CD4-positive, CD25-positive, alpha-beta regulatory T cell (primary cell): ENCODE measurements at regions not wholly inside any gene's neighbourhood (a gene's known extent, or its start where the extent isn't known, plus 50 kb on each side); places are given as distances from the start of the nearest gene placed in this dataset.

ENCODE experiments used
- ATAC-seq, 2 donors: fragments of 150-1000 bp; cut with Tn5 transposase; one replicate each; pipeline ENCODE4 v1.10.0; 2021; ENCODE audit warnings: low read depth in 2 of 2, moderate number of reproducible peaks in 2 of 2, moderate library complexity in 1 of 2
- DNase-seq, 3 donors: peaks; one replicate each; pipeline versions ENCODE4 v3.0.0 to v3.0.0-alpha.2; 2012 to 2022; ENCODE audit warnings: mixed read lengths in 1 of 3
- H3K27ac ChIP-seq: one replicate; pipeline ENCODE4 v1.7.0; 2013; ENCODE audit warnings: mild to moderate bottlenecking, low read length; ENCODE audit not compliant: insufficient read depth, poor library complexity, severe bottlenecking
- H3K27me3 ChIP-seq: one replicate; pipeline ENCODE4 v1.7.0; 2013; ENCODE audit warnings: low read length; ENCODE audit not compliant: control insufficient read depth, insufficient read depth
- H3K36me3 ChIP-seq: one replicate; pipeline ENCODE4 v1.7.0; 2013; ENCODE audit warnings: mild to moderate bottlenecking, low read length, moderate library complexity; ENCODE audit not compliant: control insufficient read depth, insufficient read depth
- H3K4me1 ChIP-seq: 2 replicates; pipeline ENCODE4 v1.7.0; 2013; ENCODE audit warnings: mild to moderate bottlenecking, low read length; ENCODE audit not compliant: insufficient read depth, control insufficient read depth, poor library complexity, severe bottlenecking
- H3K4me3 ChIP-seq: one replicate; pipeline ENCODE4 v1.7.0; 2013; ENCODE audit warnings: low read depth, mild to moderate bottlenecking, low read length, moderate library complexity
- H3K9me3 ChIP-seq, 2 experiments: 1 replicate in 1 of 2; 2 replicates in 1 of 2; pipeline ENCODE4 v1.7.0; 2013; ENCODE audit warnings: low read length in 2 of 2, mild to moderate bottlenecking in 1 of 2, moderate library complexity in 1 of 2; ENCODE audit not compliant: control insufficient read depth in 2 of 2
- H3K27ac Mint-ChIP-seq, 3 donors: one replicate each; pipeline ENCODE4 v1.8.0; 2020 to 2022; ENCODE audit warnings: mild to moderate bottlenecking in 3 of 3, mixed read lengths in 3 of 3, moderate library complexity in 2 of 3
- H3K27me3 Mint-ChIP-seq: one replicate; pipeline ENCODE4 v1.8.0; 2022; ENCODE audit warnings: mild to moderate bottlenecking, mixed read lengths
- H3K36me3 Mint-ChIP-seq: one replicate; pipeline ENCODE4 v1.8.0; 2020; ENCODE audit warnings: mixed read lengths
- H3K4me1 Mint-ChIP-seq, 4 donors: one replicate each; pipeline ENCODE4 v1.8.0; 2020 to 2022; ENCODE audit warnings: mixed read lengths in 4 of 4, mild to moderate bottlenecking in 1 of 4
- H3K4me3 Mint-ChIP-seq, 4 donors: one replicate each; pipeline ENCODE4 v1.8.0; 2020 to 2022; ENCODE audit warnings: mild to moderate bottlenecking in 4 of 4, mixed read lengths in 4 of 4, moderate library complexity in 3 of 4
- H3K9me3 Mint-ChIP-seq, 7 donors: one replicate each; pipeline ENCODE4 v1.8.0; 2020 to 2022; ENCODE audit warnings: mixed read lengths in 7 of 7, mild to moderate bottlenecking in 3 of 7, moderate library complexity in 2 of 7

GRCh38 chr3:193754719-193755118 is 161.7 kb downstream of the OPA1 start:
- no peaks in the 10 kb centered on the region for H3K4me1 ChIP-seq
- Mint-ChIP-seq H3K36me3 (peaks cover 10% of the 10 kb centered on the region), H3K4me3 (no peak overlapping the region), H3K9me3 (peaks cover 0 to 24% (median 10%) of the 10 kb centered on the region in 7 donors), H3K4me1 (no peaks in the 10 kb centered on the region), H3K27me3 (peaks cover 57% of the 10 kb centered on the region), H3K27ac (no peak overlapping the region)
- H3K36me3 ChIP-seq: no peaks in the 10 kb centered on the region
- no peak overlapping the region for H3K27ac ChIP-seq
- no peak overlapping the region for H3K4me3 ChIP-seq
- ATAC-seq (no peak), DNase-seq (no peak)
- H3K27me3 ChIP-seq: peaks cover 14% of the 10 kb centered on the region
- H3K9me3 ChIP-seq: peaks cover 14 to 15% of the 10 kb centered on the region in 2 experiments

GRCh38 chr3:193756536-193756935 is 163.5 kb downstream of the OPA1 start:
- Histone ChIP-seq H3K4me1 (no peaks in the 10 kb centered on the region), H3K27me3 (peaks cover 8% of the 10 kb centered on the region), H3K27ac (no peak overlapping the region), H3K4me3 (no peak overlapping the region), H3K9me3 (peaks cover 14 to 15% of the 10 kb centered on the region in 2 experiments), H3K36me3 (no peaks in the 10 kb centered on the region)
- DNase-seq (no peak), ATAC-seq (no peak)
- Mint-ChIP-seq H3K4me1 (no peaks in the 10 kb centered on the region), H3K36me3 (peaks cover 10% of the 10 kb centered on the region), H3K27ac (no peak overlapping the region), H3K4me3 (peak overlapping the region in 1 of 4 donors; percentile 32), H3K9me3 (peaks cover 0 to 24% (median 10%) of the 10 kb centered on the region in 7 donors), H3K27me3 (peaks cover 55% of the 10 kb centered on the region)

- no peak for DNase-seq
- no peak for ATAC-seq
- no peaks in the 10 kb centered on the region for H3K36me3 ChIP-seq
- no peak overlapping the region for H3K4me3 ChIP-seq
- peaks cover 10% of the 10 kb centered on the region for H3K36me3 Mint-ChIP-seq
- H3K4me3 Mint-ChIP-seq: no peak overlapping the region
- peaks cover 8% of the 10 kb centered on the region for H3K27me3 ChIP-seq
- peaks cover 14 to 15% of the 10 kb centered on the region in 2 experiments for H3K9me3 ChIP-seq
- no peaks in the 10 kb centered on the region for H3K4me1 ChIP-seq
- H3K9me3 Mint-ChIP-seq: peaks cover 0 to 24% (median 11%) of the 10 kb centered on the region in 7 donors
- no peak overlapping the region for H3K27ac ChIP-seq
- H3K27ac Mint-ChIP-seq: no peak overlapping the region
- peaks cover 46% of the 10 kb centered on the region for H3K27me3 Mint-ChIP-seq
- H3K4me1 Mint-ChIP-seq: no peaks in the 10 kb centered on the region
Measured at GRCh38 chr3:193757457-193757856, 164.4 kb downstream of the OPA1 start.

- Histone ChIP-seq H3K4me1 (no peaks in the 10 kb centered on the region), H3K27ac (no peak overlapping the region), H3K4me3 (no peak overlapping the region), H3K27me3 (peaks cover 4% of the 10 kb centered on the region), H3K9me3 (peaks cover 3 to 5% of the 10 kb centered on the region in 2 experiments), H3K36me3 (no peaks in the 10 kb centered on the region)
- ATAC-seq (no peak), DNase-seq (no peak)
- Mint-ChIP-seq H3K9me3 (peaks cover 0 to 11% (median 4%) of the 10 kb centered on the region in 7 donors), H3K36me3 (no peaks in the 10 kb centered on the region), H3K4me1 (peaks cover 0 to 2% (median 0%) of the 10 kb centered on the region in 4 donors), H3K27me3 (peaks cover 15% of the 10 kb centered on the region), H3K4me3 (no peak overlapping the region), H3K27ac (no peak overlapping the region)
Measured at GRCh38 chr3:193761969-193762368, 169.0 kb downstream of the OPA1 start.

GRCh38 chr3:193762657-193763056 is 169.6 kb downstream of the OPA1 start:
- H3K27ac Mint-ChIP-seq: no peak overlapping the region
- DNase-seq (no peak), ATAC-seq (no peak)
- H3K9me3 Mint-ChIP-seq: peaks cover 0 to 5% (median 4%) of the 10 kb centered on the region in 7 donors
- H3K4me1 Mint-ChIP-seq: peaks cover 0 to 2% (median 0%) of the 10 kb centered on the region in 4 donors
- Histone ChIP-seq H3K27me3 (peaks cover 4% of the 10 kb centered on the region), H3K36me3 (no peaks in the 10 kb centered on the region), H3K9me3 (no peaks in the 10 kb centered on the region), H3K4me1 (no peaks in the 10 kb centered on the region), H3K4me3 (no peak overlapping the region), H3K27ac (no peak overlapping the region)
- no peak overlapping the region for H3K4me3 Mint-ChIP-seq
- no peaks in the 10 kb centered on the region for H3K36me3 Mint-ChIP-seq
- peaks cover 14% of the 10 kb centered on the region for H3K27me3 Mint-ChIP-seq

GRCh38 chr3:193764959-193765358 is 172.0 kb downstream of the OPA1 start:
- H3K4me1 ChIP-seq: no peaks in the 10 kb centered on the region
- DNase-seq (no peak), ATAC-seq (no peak)
- H3K9me3 Mint-ChIP-seq: peaks cover 0 to 3% (median 0%) of the 10 kb centered on the region in 7 donors
- H3K27ac ChIP-seq: no peak overlapping the region
- H3K36me3 Mint-ChIP-seq: no peaks in the 10 kb centered on the region
- H3K9me3 ChIP-seq: no peaks in the 10 kb centered on the region
- H3K4me1 Mint-ChIP-seq: peaks cover 0 to 2% (median 0%) of the 10 kb centered on the region in 4 donors
- no peaks in the 10 kb centered on the region for H3K36me3 ChIP-seq
- H3K27me3 ChIP-seq: no peaks in the 10 kb centered on the region
- H3K4me3 ChIP-seq: no peak overlapping the region
- H3K4me3 Mint-ChIP-seq: no peak overlapping the region
- H3K27ac Mint-ChIP-seq: no peak overlapping the region
- peaks cover 11% of the 10 kb centered on the region for H3K27me3 Mint-ChIP-seq

GRCh38 chr3:193767353-193768069 is 174.5 kb downstream of the OPA1 start:
- Mint-ChIP-seq H3K27me3 (peaks cover 10% of the 10 kb centered on the region), H3K36me3 (no peaks in the 10 kb centered on the region), H3K4me3 (no peak overlapping the region), H3K9me3 (peaks cover 0 to 3% (median 0%) of the 10 kb centered on the region in 7 donors), H3K4me1 (peaks cover 0 to 2% (median 0%) of the 10 kb centered on the region in 4 donors), H3K27ac (no peak overlapping the region)
- Histone ChIP-seq H3K9me3 (no peaks in the 10 kb centered on the region), H3K36me3 (no peaks in the 10 kb centered on the region), H3K4me1 (no peaks in the 10 kb centered on the region), H3K4me3 (no peak overlapping the region), H3K27ac (no peak overlapping the region), H3K27me3 (no peaks in the 10 kb centered on the region)
- DNase-seq (no peak), ATAC-seq (no peak)

GRCh38 chr3:193768070-193768394 is 175.0 kb downstream of the OPA1 start:
- Mint-ChIP-seq H3K27ac (peak overlapping the region in 1 of 3 donors; percentile 27), H3K27me3 (peaks cover 10% of the 10 kb centered on the region), H3K36me3 (no peaks in the 10 kb centered on the region), H3K9me3 (peaks cover 0 to 3% (median 0%) of the 10 kb centered on the region in 7 donors), H3K4me3 (no peak overlapping the region), H3K4me1 (no peaks in the 10 kb centered on the region)
- H3K4me1 ChIP-seq: no peaks in the 10 kb centered on the region
- no peaks in the 10 kb centered on the region for H3K36me3 ChIP-seq
- H3K9me3 ChIP-seq: no peaks in the 10 kb centered on the region
- no peak overlapping the region for H3K27ac ChIP-seq
- no peaks in the 10 kb centered on the region for H3K27me3 ChIP-seq
- DNase-seq: no peak
- H3K4me3 ChIP-seq: no peak overlapping the region
- ATAC-seq: no peak
